Stimulated activated effector memory CD8-positive, alpha-beta T cell treated with anti-CD3 and anti-CD28 coated beads, Interleukin-12 subunit alpha, Interleukin-12 subunit beta, amount 100 ng/mL, for 72 hours (primary cell): ENCODE measurements at regions not wholly inside any gene's neighbourhood (a gene's known extent, or its start where the extent isn't known, plus 50 kb on each side); places are given as distances from the start of the nearest gene placed in this dataset.
A peak's percentile ranks its signal among the peaks of the same experiment; 100 is the strongest.
"Not testable (repeated sequence)": the region's sequence is repeated elsewhere in the genome, so short reads cannot be mapped to it uniquely, and the experiment has no call there.

Source experiments
- ATAC-seq: fragments of 150-1000 bp; cut with Tn5 transposase; 2 replicates; pipeline ENCODE4 v1.10.0; 2021
- DNase-seq, 2 donors: peaks; one replicate each; pipeline ENCODE4 v3.0.0; 2021 to 2022; ENCODE audit warnings: low spot score in 2 of 2
- H3K27ac Mint-ChIP-seq: one replicate; pipeline ENCODE4 v1.8.0; 2022; ENCODE audit warnings: mild to moderate bottlenecking, mixed read lengths
- H3K36me3 Mint-ChIP-seq: one replicate; pipeline ENCODE4 v1.8.0; 2022; ENCODE audit warnings: mild to moderate bottlenecking, mixed read lengths
- H3K4me1 Mint-ChIP-seq: one replicate; pipeline ENCODE4 v1.8.0; 2022; ENCODE audit warnings: mixed read lengths
- H3K4me3 Mint-ChIP-seq: one replicate; pipeline ENCODE4 v1.8.0; 2022; ENCODE audit warnings: mild to moderate bottlenecking, mixed read lengths
- H3K9me3 Mint-ChIP-seq: one replicate; pipeline ENCODE4 v1.8.0; 2022; ENCODE audit warnings: mixed read lengths

GRCh38 chr5:155625897-155626543 is 612.5 kb downstream of the KIF4B start:
- Mint-ChIP-seq H3K36me3 (no peaks in the 10 kb centered on the region), H3K4me1 (no peaks in the 10 kb centered on the region), H3K9me3 (no peaks in the 10 kb centered on the region), H3K27ac (no peak overlapping the region), H3K4me3 (no peak overlapping the region)
- DNase-seq: no peak
- no peak for ATAC-seq

DNA sequence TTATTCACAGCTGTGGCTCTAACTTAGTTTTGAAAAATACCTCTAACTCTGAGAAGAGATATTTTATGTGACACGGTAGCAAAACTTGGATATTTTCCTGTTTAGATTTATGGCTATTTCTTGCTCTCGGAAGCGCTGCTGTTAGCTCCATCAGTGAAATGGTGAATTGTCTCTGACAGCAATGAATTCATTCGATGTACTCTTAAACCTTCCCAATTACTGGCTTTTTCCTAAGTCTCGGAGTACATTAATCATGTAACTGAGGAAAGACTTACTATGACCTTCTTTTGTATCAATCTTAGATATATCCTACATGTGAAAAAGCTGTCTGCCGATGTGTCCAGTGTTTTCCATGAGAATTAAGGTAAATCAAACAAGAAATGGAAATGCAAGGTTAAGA is 613.0 kb downstream of the KIF4B start:
- DNase-seq (no peak), ATAC-seq (no peak)
- Mint-ChIP-seq H3K4me1 (no peaks in the 10 kb centered on the region), H3K36me3 (no peaks in the 10 kb centered on the region), H3K4me3 (no peak overlapping the region), H3K9me3 (no peaks in the 10 kb centered on the region), H3K27ac (no peak overlapping the region)

- ATAC-seq (no peak), DNase-seq (no peak)
- no peak overlapping the region for H3K27ac Mint-ChIP-seq
- H3K4me3 Mint-ChIP-seq: no peak overlapping the region
- no peaks in the 10 kb centered on the region for H3K36me3 Mint-ChIP-seq
- no peaks in the 10 kb centered on the region for H3K9me3 Mint-ChIP-seq
- H3K4me1 Mint-ChIP-seq: no peaks in the 10 kb centered on the region
These were observed 614.8 kb downstream of the KIF4B start for GRCh38 chr5:155628346-155628745.

- no peak for DNase-seq
- Mint-ChIP-seq H3K36me3 (no peaks in the 10 kb centered on the region), H3K9me3 (no peaks in the 10 kb centered on the region), H3K4me3 (no peak overlapping the region), H3K4me1 (no peaks in the 10 kb centered on the region), H3K27ac (no peak overlapping the region)
- ATAC-seq: no peak
These were observed 616.0 kb downstream of the KIF4B start for GRCh38 chr5:155629597-155629996.

DNA sequence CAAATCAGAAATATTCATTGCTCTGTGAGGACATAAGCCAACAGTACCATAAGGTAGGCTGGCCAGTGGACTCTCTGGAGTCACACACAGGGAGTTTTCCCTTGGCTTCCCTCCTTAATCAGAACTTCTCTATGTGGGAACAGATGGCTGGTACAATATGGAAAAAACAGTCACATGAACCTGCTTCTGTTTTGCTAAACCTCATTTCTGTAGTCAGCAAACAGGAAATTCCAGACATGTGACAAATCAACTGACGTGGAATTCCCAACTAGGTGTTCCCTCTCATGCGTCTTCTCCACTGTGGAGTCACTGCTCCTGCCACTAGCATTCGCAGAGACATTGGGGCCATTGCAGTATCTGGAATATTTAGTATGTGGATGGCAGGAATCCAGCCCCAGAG is 617.6 kb downstream of the KIF4B start:
- H3K4me3 Mint-ChIP-seq: no peak overlapping the region
- no peaks in the 10 kb centered on the region for H3K4me1 Mint-ChIP-seq
- no peaks in the 10 kb centered on the region for H3K9me3 Mint-ChIP-seq
- DNase-seq (no peak), ATAC-seq (no peak)
- H3K27ac Mint-ChIP-seq: no peak overlapping the region
- no peaks in the 10 kb centered on the region for H3K36me3 Mint-ChIP-seq

DNA sequence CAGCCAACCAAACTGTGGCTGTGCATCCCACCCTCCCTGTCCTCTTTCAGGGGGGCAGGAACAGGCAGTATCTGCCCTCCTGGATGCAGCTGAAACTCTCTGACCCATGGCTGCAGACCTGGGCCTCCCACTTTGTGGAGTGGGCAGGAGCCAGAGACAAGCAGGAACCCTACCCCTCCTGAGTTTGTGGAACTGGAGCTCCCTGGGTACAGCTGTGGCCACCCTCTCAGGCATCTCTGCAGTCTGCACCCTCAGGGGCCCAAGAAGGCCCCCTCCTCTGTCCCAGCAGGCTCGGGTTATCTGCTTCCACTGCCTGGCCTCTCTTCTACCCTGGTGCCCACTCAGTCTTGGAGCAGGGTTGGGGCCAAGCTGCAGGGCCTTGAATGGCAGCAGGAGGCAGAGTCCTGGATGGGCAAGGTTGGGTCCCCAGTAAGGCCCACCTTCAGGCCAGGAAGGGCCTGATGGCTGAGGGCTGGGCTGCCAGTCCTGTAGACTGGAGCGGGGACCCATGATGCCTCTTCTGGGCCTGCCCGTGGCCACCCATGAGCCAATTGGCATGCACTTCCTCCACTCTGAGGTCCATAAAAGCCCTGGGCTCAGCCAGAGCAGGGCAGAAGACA is 619.9 kb downstream of the KIF4B start:
- Mint-ChIP-seq H3K4me1 (no peaks in the 10 kb centered on the region), H3K4me3 (no peak overlapping the region), H3K27ac (no peak overlapping the region), H3K9me3 (no peaks in the 10 kb centered on the region), H3K36me3 (no peaks in the 10 kb centered on the region)
- DNase-seq (no peak), ATAC-seq (peak; percentile 28)

- no peaks in the 10 kb centered on the region for H3K4me1 Mint-ChIP-seq
- no peak overlapping the region for H3K4me3 Mint-ChIP-seq
- no peaks in the 10 kb centered on the region for H3K9me3 Mint-ChIP-seq
- DNase-seq (no peak), ATAC-seq (no peak)
- H3K36me3 Mint-ChIP-seq: no peaks in the 10 kb centered on the region
- no peak overlapping the region for H3K27ac Mint-ChIP-seq
These were observed 636.1 kb downstream of the KIF4B start for GRCh38 chr5:155649666-155650065.

GRCh38 chr5:155655569-155655968 is 642.0 kb downstream of the KIF4B start:
- H3K4me1 Mint-ChIP-seq: no peaks in the 10 kb centered on the region
- ATAC-seq (no peak), DNase-seq (no peak)
- H3K27ac Mint-ChIP-seq: no peak overlapping the region
- no peak overlapping the region for H3K4me3 Mint-ChIP-seq
- H3K9me3 Mint-ChIP-seq: no peaks in the 10 kb centered on the region
- H3K36me3 Mint-ChIP-seq: no peaks in the 10 kb centered on the region

- H3K4me1 Mint-ChIP-seq: no peaks in the 10 kb centered on the region
- H3K36me3 Mint-ChIP-seq: no peaks in the 10 kb centered on the region
- H3K9me3 Mint-ChIP-seq: no peaks in the 10 kb centered on the region
- no peak overlapping the region for H3K27ac Mint-ChIP-seq
- H3K4me3 Mint-ChIP-seq: no peak overlapping the region
- ATAC-seq (no peak), DNase-seq (no peak)
These were observed 648.3 kb downstream of the KIF4B start for GRCh38 chr5:155661859-155662258.

GRCh38 chr5:155665361-155665760 is 651.8 kb downstream of the KIF4B start:
- no peak overlapping the region for H3K27ac Mint-ChIP-seq
- H3K36me3 Mint-ChIP-seq: no peaks in the 10 kb centered on the region
- no peaks in the 10 kb centered on the region for H3K4me1 Mint-ChIP-seq
- ATAC-seq: no peak
- no peak for DNase-seq
- no peaks in the 10 kb centered on the region for H3K9me3 Mint-ChIP-seq
- H3K4me3 Mint-ChIP-seq: no peak overlapping the region

- not testable (repeated sequence) for ATAC-seq, H3K36me3 Mint-ChIP-seq, DNase-seq, H3K4me1 Mint-ChIP-seq, H3K27ac Mint-ChIP-seq, H3K4me3 Mint-ChIP-seq, H3K9me3 Mint-ChIP-seq
These were observed 655.0 kb upstream of the SGCD start for GRCh38 chr5:155672001-155672400.

GRCh38 chr5:155676967-155677366 is 650.0 kb upstream of the SGCD start:
- no peaks in the 10 kb centered on the region for H3K4me1 Mint-ChIP-seq
- H3K27ac Mint-ChIP-seq: no peak overlapping the region
- H3K9me3 Mint-ChIP-seq: peaks cover 3% of the 10 kb centered on the region
- no peaks in the 10 kb centered on the region for H3K36me3 Mint-ChIP-seq
- no peak overlapping the region for H3K4me3 Mint-ChIP-seq
- ATAC-seq (no peak), DNase-seq (no peak)

- Mint-ChIP-seq H3K27ac (no peak overlapping the region), H3K9me3 (peaks cover 5% of the 10 kb centered on the region), H3K36me3 (no peaks in the 10 kb centered on the region), H3K4me3 (no peak overlapping the region), H3K4me1 (no peaks in the 10 kb centered on the region)
- DNase-seq (no peak), ATAC-seq (no peak)
These were observed 648.6 kb upstream of the SGCD start for GRCh38 chr5:155678371-155678770.

- H3K27ac Mint-ChIP-seq: no peak overlapping the region
- no peak for ATAC-seq
- no peaks in the 10 kb centered on the region for H3K4me1 Mint-ChIP-seq
- no peak for DNase-seq
- no peaks in the 10 kb centered on the region for H3K36me3 Mint-ChIP-seq
- H3K4me3 Mint-ChIP-seq: no peak overlapping the region
- H3K9me3 Mint-ChIP-seq: peaks cover 6% of the 10 kb centered on the region
These were observed 647.4 kb upstream of the SGCD start for GRCh38 chr5:155679530-155679929.

DNA sequence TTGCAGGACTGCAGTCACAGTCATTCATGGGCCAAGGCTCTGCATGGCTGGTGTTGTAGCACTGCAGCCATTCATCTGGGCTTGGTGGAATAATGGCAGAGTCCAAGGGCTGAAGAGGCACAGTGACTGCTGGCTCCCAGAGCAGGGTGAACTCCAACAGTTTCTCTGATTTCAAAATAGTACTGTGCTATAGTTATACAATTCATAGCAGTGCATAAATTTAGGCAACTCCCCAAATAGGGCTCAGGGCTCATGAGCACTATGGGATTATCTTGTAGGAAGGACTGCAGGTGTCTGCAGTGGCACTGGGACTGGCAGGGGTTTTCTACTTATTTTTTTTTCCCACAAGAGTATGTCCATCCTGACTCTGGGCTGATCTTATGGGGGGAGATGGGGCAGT is 642.5 kb upstream of the SGCD start:
- Mint-ChIP-seq H3K4me3 (no peak overlapping the region), H3K27ac (no peak overlapping the region), H3K9me3 (peaks cover 6% of the 10 kb centered on the region), H3K36me3 (no peaks in the 10 kb centered on the region), H3K4me1 (no peaks in the 10 kb centered on the region)
- DNase-seq: no peak
- no peak for ATAC-seq

DNA sequence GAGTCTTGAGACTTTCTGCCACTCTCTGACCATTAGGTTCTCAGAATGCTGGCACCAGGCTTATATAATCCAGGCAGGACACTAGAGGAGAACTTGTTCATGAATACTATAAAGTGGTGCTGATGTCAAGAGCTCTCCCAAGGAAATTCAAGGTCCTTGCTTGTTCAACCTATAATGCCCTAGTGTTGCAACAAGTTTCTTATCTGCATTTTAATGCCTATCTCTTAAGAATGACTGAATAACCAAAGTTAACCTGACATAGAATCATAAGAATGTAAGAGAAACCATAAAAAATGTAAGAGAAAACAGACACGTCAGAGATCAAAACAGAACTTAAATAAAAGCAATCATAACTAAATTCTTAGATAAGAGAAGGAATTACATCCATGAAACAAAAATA is 640.8 kb upstream of the SGCD start:
- Mint-ChIP-seq H3K27ac (no peak overlapping the region), H3K9me3 (peaks cover 6% of the 10 kb centered on the region), H3K4me1 (no peaks in the 10 kb centered on the region), H3K4me3 (no peak overlapping the region), H3K36me3 (no peaks in the 10 kb centered on the region)
- no peak for ATAC-seq
- no peak for DNase-seq
